SKM-1 (cell line): ENCODE measurements at regions not wholly inside any gene's neighbourhood (a gene's known extent, or its start where the extent isn't known, plus 50 kb on each side); places are given as distances from the start of the nearest gene placed in this dataset.

Experiments used
- DNase-seq: peaks from one replicate; lab custom pipeline; 2025; ENCODE audit not compliant: unreplicated experiment; lab: John Stamatoyannopoulos, UW

- no peak for DNase-seq
Measured at GRCh38 chr18:10032331-10033015, 118.7 kb downstream of the VAPA start.

- no peak for DNase-seq
Measured at GRCh38 chr18:10033016-10033399, 119.2 kb downstream of the VAPA start.

- DNase-seq = no peak
Measured at GRCh38 chr18:10035281-10035991, 121.6 kb downstream of the VAPA start.

GRCh38 chr18:10036479-10036878 lies 122.7 kb downstream of the VAPA start:
- DNase-seq = no peak

GRCh38 chr18:10037181-10037580 lies 123.4 kb downstream of the VAPA start:
- no peak for DNase-seq

GRCh38 chr18:10038268-10038667 lies 124.5 kb downstream of the VAPA start:
- DNase-seq = no peak

- DNase-seq = no peak
Measured at GRCh38 chr18:10040287-10041011, 126.6 kb downstream of the VAPA start.

- no peak for DNase-seq
Measured at GRCh38 chr18:10041180-10041579, 127.4 kb downstream of the VAPA start.

- DNase-seq = no peak
Measured at GRCh38 chr18:10042492-10042891, 128.7 kb downstream of the VAPA start.

- no peak for DNase-seq
Measured at GRCh38 chr18:10044054-10044453, 130.2 kb downstream of the VAPA start.

- no peak for DNase-seq
Measured at GRCh38 chr18:10045296-10045891, 131.6 kb downstream of the VAPA start.

- DNase-seq = no peak
Measured at GRCh38 chr18:10046178-10046807, 132.5 kb downstream of the VAPA start.

GRCh38 chr18:10047237-10047636 lies 133.4 kb downstream of the VAPA start:
- no peak for DNase-seq

- DNase-seq = no peak
Measured at GRCh38 chr18:10049747-10050146, 135.9 kb downstream of the VAPA start.

GRCh38 chr18:10050956-10051355 lies 137.1 kb downstream of the VAPA start:
- no peak for DNase-seq

GRCh38 chr18:10051877-10052631 lies 138.2 kb downstream of the VAPA start:
- DNase-seq = no peak

- DNase-seq = no peak
Measured at GRCh38 chr18:10052871-10053270, 139.1 kb downstream of the VAPA start.

- no peak for DNase-seq
Measured at GRCh38 chr18:10053861-10054260, 140.0 kb downstream of the VAPA start.

- DNase-seq = no peak
Measured at GRCh38 chr18:10054366-10054765, 140.6 kb downstream of the VAPA start.

GRCh38 chr18:10055125-10055750 lies 141.4 kb downstream of the VAPA start:
- DNase-seq = no peak
